GM12891 (cell line): ENCODE measurements at regions not wholly inside any gene's neighbourhood (a gene's known extent, or its start where the extent isn't known, plus 50 kb on each side); places are given as distances from the start of the nearest gene placed in this dataset.

Source experiments
- POLR2A ChIP-seq: IDR thresholded peaks from 2 replicates; pipeline ENCODE4 v1.6.1; 2011; ENCODE audit warnings: low read depth, low read length, control low read depth
- POLR2AphosphoS5 ChIP-seq: IDR thresholded peaks from 2 replicates; pipeline ENCODE4 v1.6.1; 2011; ENCODE audit warnings: low read depth, low read length, control low read depth
- POU2F2 ChIP-seq: IDR thresholded peaks from 2 replicates; pipeline ENCODE4 v1.6.1; 2011; ENCODE audit warnings: low read depth, mild to moderate bottlenecking, control low read depth, low read length, moderate library complexity
- TAF1 ChIP-seq: IDR thresholded peaks from 2 replicates; pipeline ENCODE4 v1.6.1; 2011; ENCODE audit warnings: low read depth, low read length, control low read depth

GRCh38 chr22:25402160-25402500 lies 162.3 kb upstream of the GRK3 start:
- TF ChIP-seq POLR2AphosphoS5 (no peak), TAF1 (no peak), POLR2A (no peak), POU2F2 (peak; percentile 18; the same call in 1 of the 2 replicates)
